WI38 (cell line): ENCODE measurements at regions not wholly inside any gene's neighbourhood (a gene's known extent, or its start where the extent isn't known, plus 50 kb on each side); places are given as distances from the start of the nearest gene placed in this dataset.

ENCODE experiments used
- H3K4me3 ChIP-seq: 2 replicates; pipeline ENCODE4 v1.5.1; 2011; ENCODE audit warnings: low read depth, mild to moderate bottlenecking, control low read depth, low read length
- TF ChIP-seq, protein P1 (sequence below): IDR thresholded peaks from 2 replicates; pipeline ENCODE4 v1.5.1; 2012; ENCODE audit warnings: low read depth, mild to moderate bottlenecking, control low read depth, low read length

DNA sequence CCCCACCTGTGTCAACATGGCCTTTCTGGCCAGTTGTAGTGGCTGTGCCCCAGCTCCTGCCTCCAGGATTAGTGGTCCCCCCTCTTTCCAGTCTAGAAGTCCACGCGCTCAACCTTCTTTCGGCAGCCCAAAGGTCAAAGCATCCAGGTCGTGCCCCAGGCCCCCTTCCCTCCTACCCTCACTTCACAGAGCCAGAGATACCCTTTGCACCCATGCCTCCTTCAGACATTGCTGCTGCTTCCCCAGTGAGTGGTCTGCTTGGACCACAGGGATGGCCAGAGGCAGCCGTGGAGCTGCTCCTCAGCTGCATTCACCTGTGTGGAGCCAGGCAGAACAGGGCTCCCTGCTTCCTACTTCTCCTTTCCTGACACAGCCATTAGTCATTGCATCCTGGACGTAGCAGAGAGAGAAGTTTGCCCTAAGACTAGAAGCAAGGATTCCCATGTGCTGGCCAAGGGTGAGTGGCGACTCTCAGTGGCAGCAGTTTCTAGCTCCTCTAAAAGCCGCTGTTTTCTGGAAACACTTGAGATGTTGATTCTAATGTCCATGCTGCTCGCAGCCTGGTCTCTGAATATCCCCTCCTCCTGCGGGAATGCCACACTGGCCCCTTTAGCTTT lies 243.1 kb upstream of the SHH start:
- TF ChIP-seq, protein P1, sequence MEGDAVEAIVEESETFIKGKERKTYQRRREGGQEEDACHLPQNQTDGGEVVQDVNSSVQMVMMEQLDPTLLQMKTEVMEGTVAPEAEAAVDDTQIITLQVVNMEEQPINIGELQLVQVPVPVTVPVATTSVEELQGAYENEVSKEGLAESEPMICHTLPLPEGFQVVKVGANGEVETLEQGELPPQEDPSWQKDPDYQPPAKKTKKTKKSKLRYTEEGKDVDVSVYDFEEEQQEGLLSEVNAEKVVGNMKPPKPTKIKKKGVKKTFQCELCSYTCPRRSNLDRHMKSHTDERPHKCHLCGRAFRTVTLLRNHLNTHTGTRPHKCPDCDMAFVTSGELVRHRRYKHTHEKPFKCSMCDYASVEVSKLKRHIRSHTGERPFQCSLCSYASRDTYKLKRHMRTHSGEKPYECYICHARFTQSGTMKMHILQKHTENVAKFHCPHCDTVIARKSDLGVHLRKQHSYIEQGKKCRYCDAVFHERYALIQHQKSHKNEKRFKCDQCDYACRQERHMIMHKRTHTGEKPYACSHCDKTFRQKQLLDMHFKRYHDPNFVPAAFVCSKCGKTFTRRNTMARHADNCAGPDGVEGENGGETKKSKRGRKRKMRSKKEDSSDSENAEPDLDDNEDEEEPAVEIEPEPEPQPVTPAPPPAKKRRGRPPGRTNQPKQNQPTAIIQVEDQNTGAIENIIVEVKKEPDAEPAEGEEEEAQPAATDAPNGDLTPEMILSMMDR = no peak
- no peak overlapping the region for H3K4me3 ChIP-seq

DNA sequence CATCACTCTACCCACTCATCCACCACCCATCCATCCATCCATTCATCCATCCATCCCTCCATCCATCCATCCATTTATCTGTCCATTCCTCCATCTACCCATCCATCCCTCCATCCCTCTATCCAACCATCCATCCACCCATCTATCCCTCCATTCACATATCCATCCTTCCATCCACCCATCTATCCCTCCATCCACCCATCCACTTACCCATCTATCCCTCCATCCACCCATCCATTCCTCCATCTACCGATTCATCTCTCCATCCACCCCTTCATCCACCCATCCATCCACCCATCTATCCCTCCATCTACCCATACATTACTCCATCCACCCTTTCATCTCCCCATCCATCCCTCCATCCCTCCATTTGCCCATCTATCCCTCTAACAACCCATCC lies 239.6 kb upstream of the SHH start:
- H3K4me3 ChIP-seq = no peak overlapping the region

DNA sequence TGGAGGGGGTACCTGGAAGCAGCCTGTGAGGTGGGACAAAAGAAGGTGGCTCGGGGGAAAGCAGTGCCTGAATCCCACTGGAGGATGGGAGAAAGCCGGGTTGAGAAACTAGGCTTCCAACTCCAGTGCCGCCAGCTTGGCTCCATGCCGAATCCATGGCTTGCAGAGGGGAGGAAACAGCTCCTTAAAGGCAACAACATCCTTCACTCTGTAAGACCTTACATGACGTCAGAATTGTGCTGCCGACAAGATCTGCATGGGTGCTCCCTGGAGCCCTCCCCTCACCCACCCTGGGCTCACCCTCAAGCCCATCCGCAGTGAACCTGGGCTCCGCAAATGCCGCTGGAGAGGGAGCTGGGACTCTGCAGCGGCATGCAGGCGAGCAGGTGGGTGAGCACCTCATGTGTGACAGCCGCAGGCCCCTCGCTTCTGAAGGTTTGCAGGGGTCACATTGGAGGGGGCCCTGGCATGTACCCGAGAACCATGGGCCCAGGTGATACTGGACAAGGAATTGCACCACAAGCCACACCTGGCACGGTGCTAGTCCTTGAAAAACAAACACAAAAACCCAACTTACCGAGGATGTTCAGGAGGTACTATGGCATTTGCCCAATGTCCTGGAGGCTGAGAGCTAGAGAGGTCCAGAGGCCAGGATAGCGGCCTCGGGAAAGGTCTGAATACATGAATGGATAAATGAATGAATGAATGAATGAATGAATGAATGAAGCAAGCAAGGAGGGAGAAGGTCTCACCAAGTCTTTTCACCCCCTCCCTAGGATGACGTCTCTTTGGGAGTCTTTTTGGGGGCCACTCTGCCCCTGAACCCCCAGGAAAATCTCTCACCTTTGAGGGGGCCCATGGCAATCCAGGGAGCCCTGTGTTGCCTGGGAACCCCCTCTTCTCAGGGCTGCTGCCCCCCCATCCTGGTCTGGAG lies 238.6 kb upstream of the SHH start:
- H3K4me3 ChIP-seq = no peak overlapping the region
- TF ChIP-seq, protein P1 = no peak

More for the DNA sequence above, 239.6 kb upstream of the SHH start:
- TF ChIP-seq, protein P1 = no peak

DNA sequence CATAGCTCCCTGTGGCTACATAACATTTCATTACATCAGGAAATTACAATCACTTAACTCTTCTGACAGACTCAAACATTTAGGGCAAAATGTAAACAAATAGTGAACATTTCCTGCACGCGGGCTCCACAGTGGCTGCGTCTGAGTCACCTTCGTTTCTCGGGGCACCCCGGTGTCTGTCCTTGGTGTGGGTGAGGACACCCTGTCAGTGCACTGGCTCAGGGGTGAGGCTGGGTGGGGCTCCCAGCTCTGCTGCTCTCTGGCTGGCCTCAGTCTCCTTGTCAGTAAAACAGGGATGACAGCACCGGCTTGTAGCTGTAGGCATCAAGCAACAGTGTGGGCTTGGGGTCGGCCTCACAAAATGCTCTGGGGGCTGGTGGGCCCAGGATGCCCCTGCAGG lies 237.1 kb upstream of the SHH start:
- TF ChIP-seq, protein P1 = no peak
- H3K4me3 ChIP-seq = no peak overlapping the region

DNA sequence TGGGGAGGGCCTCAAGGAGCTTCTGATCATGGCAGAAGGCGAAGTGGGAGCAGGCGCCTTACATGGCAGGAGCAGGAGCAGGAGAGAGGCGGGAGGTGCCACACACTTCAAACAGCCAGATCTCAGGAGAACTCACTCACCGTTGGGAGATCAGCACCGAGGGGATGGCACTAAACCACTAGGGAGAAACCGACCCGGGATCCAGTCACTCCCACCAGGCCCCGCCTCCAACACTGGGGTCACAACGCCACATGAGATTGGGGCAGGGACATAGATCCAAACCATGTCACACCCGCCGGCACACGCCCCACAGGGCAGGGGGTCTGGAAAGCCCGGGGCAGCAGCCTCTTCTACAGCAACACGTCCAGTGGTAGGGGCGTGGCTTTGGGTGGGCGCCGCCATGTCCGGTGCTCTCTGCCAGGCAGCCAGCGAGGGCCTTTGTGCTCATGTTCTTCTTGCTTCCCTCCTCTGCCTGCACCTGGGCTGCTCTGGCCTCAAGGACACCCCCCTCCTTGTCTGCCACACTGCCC lies 233.8 kb upstream of the SHH start:
- TF ChIP-seq, protein P1 = no peak
- no peak overlapping the region for H3K4me3 ChIP-seq

DNA sequence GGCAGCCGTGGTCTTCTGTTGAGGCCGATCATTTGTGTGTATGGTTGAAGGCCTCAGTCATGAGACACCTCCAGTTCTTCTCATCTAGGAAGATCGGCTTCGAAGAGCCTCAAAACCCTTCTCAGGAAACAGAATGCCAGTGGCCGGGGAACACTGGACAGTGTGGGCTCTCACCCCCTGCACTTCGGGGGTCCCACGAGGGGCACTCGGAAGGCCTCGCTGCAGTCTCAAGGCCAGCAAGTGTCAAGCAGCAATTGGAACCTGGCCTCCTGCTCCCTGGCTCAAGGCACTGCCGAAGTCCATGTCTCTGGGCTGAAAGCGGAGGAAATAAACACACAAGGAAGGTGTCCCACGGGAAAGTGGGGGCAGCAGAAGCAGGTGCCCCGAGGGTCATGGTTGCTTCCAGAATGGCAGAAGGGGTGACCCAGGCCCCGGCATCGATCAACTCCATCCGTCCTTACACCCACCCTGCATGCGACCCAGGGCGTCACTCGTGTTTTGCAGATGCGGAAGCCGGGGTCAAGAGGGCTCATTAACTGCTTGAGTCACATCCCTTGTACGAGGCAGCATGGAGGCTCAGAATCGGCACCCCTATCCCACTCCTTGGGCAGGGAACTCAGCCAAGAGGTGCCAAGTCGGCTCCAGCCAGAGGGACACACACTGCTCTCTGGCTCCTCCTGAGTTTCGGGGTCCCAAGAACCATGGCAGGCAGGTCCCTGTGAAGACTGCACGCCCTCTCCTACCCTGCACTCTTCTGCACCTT lies 231.3 kb upstream of the SHH start:
- TF ChIP-seq, protein P1 = no peak
- no peak overlapping the region for H3K4me3 ChIP-seq
